ENCODE measurements at regions not wholly inside any gene's neighbourhood (a gene's known extent, or its start where the extent isn't known, plus 50 kb on each side); places are given as distances from the start of the nearest gene placed in this dataset.

GRCh38 chr5:5617024-5617423, 194.5 kb downstream of the ICE1 start:
- TF ChIP-seq, protein P1, sequence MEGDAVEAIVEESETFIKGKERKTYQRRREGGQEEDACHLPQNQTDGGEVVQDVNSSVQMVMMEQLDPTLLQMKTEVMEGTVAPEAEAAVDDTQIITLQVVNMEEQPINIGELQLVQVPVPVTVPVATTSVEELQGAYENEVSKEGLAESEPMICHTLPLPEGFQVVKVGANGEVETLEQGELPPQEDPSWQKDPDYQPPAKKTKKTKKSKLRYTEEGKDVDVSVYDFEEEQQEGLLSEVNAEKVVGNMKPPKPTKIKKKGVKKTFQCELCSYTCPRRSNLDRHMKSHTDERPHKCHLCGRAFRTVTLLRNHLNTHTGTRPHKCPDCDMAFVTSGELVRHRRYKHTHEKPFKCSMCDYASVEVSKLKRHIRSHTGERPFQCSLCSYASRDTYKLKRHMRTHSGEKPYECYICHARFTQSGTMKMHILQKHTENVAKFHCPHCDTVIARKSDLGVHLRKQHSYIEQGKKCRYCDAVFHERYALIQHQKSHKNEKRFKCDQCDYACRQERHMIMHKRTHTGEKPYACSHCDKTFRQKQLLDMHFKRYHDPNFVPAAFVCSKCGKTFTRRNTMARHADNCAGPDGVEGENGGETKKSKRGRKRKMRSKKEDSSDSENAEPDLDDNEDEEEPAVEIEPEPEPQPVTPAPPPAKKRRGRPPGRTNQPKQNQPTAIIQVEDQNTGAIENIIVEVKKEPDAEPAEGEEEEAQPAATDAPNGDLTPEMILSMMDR (IDR thresholded peaks at IDR 0.05) = no peak
- TF ChIP-seq POLR2A (IDR thresholded peaks at IDR 0.05) = no peak
- TF ChIP-seq POLR2AphosphoS5 (IDR thresholded peaks at IDR 0.05) = no peak

Measured in transverse colon (tissue), 4 donors.